T-helper 2 cell treated with Interferon-gamma antibody and Interleukin-4, amounts not matched to agents 100 ng/mL and 5 ng/mL, for 36 hours (primary cell): ENCODE measurements at regions not wholly inside any gene's neighbourhood (a gene's known extent, or its start where the extent isn't known, plus 50 kb on each side); places are given as distances from the start of the nearest gene placed in this dataset.
"Not testable (repeated sequence)": the region's sequence is repeated elsewhere in the genome, so short reads cannot be mapped to it uniquely, and the experiment has no call there.

Source experiments
- intact Hi-C: fragments of 100-400 bp; cut with micrococcal nuclease; formaldehyde crosslinking; loops from one replicate; pipeline ENCODE4 v1.15.1; 2023

- intact Hi-C loops, result no loop called here
Observed at GRCh38 chr2:64277101-64277849, 133.1 kb upstream of the PELI1 start.

- intact Hi-C loops, result not testable (repeated sequence)
Observed at GRCh38 chr2:64280812-64281211, 136.6 kb upstream of the PELI1 start.

GRCh38 chr2:64283006-64283570 lies 138.9 kb upstream of the PELI1 start:
- intact Hi-C loops, result loop anchor here (1.0 kb wide), 1 partner anchor 43 kb away; no protein-coding TSS in a partner anchor

GRCh38 chr2:64283641-64284361 lies 139.6 kb upstream of the PELI1 start:
- intact Hi-C loops, result loop anchor here (1.0 kb wide), 1 partner anchor 42 kb away; no protein-coding TSS in a partner anchor

- intact Hi-C loops, result no loop called here
Observed at GRCh38 chr2:64284751-64285150, 140.5 kb upstream of the PELI1 start.

GRCh38 chr2:64287202-64287740 lies 143.1 kb upstream of the PELI1 start:
- intact Hi-C loops, result no loop called here

- intact Hi-C loops, result no loop called here
Observed at GRCh38 chr2:64288321-64289193, 144.3 kb upstream of the PELI1 start.

- intact Hi-C loops, result no loop called here
Observed at GRCh38 chr2:64289251-64289650, 145.0 kb upstream of the PELI1 start.

GRCh38 chr2:64289737-64290136 lies 145.5 kb upstream of the PELI1 start:
- intact Hi-C loops, result no loop called here

- intact Hi-C loops, result no loop called here
Observed at GRCh38 chr2:64291181-64291580, 147.0 kb upstream of the PELI1 start.

- intact Hi-C loops, result no loop called here
Observed at GRCh38 chr2:64295326-64296139, 151.3 kb upstream of the PELI1 start.

GRCh38 chr2:64296140-64296480 lies 151.9 kb upstream of the PELI1 start:
- intact Hi-C loops, result no loop called here

GRCh38 chr2:64296695-64297346 lies 152.6 kb upstream of the PELI1 start:
- intact Hi-C loops, result no loop called here

- intact Hi-C loops, result no loop called here
Observed at GRCh38 chr2:64298161-64298560, 153.9 kb upstream of the PELI1 start.

GRCh38 chr2:64300066-64300465 lies 153.9 kb upstream of the LGALSL start:
- intact Hi-C loops, result no loop called here

GRCh38 chr2:64303250-64303649 lies 150.7 kb upstream of the LGALSL start:
- intact Hi-C loops, result no loop called here

GRCh38 chr2:64307421-64307820 lies 146.5 kb upstream of the LGALSL start:
- intact Hi-C loops, result no loop called here

- intact Hi-C loops, result no loop called here
Observed at GRCh38 chr2:64311191-64311910, 142.6 kb upstream of the LGALSL start.

- intact Hi-C loops, result no loop called here
Observed at GRCh38 chr2:64311948-64312621, 141.9 kb upstream of the LGALSL start.
